DOHH2 (cell line): ENCODE measurements at regions not wholly inside any gene's neighbourhood (a gene's known extent, or its start where the extent isn't known, plus 50 kb on each side); places are given as distances from the start of the nearest gene placed in this dataset.

Source experiments
- CTCF ChIP-seq: fragments of 200-600 bp; sonication (generic); IDR thresholded peaks from one replicate; pipeline ENCODE4 v1.5.1; 2014; ENCODE audit warnings: antibody characterized with exemption, mild to moderate bottlenecking, low read depth, low read length; ENCODE audit not compliant: poor library complexity, severe bottlenecking
- EZH2phosphoT487 ChIP-seq: fragments of 200-600 bp; sonication (generic); IDR thresholded peaks from 2 replicates; pipeline ENCODE4 v1.6.1; 2017; ENCODE audit warnings: borderline replicate concordance, mild to moderate bottlenecking, antibody characterized with exemption, low read length, moderate library complexity, mixed read lengths

GRCh38 chr2:67799886-67800285 is 262.9 kb downstream of the C1D start:
- no peak for TF ChIP-seq CTCF
- TF ChIP-seq EZH2phosphoT487, result no peak
